NCI-H82 (cell line): ENCODE measurements at regions not wholly inside any gene's neighbourhood (a gene's known extent, or its start where the extent isn't known, plus 50 kb on each side); places are given as distances from the start of the nearest gene placed in this dataset.

Experiments used
- DNase-seq: peaks from one replicate; lab custom pipeline; 2025; lab: John Stamatoyannopoulos, UW

GRCh38 chr6:169339731-169340309 is 86.2 kb upstream of the THBS2 start:
- DNase-seq, result no peak

GRCh38 chr6:169339025-169339424 is 85.4 kb upstream of the THBS2 start:
- DNase-seq, result no peak

- no peak for DNase-seq
Measured at GRCh38 chr6:169337886-169338445, 84.3 kb upstream of the THBS2 start.

DNA sequence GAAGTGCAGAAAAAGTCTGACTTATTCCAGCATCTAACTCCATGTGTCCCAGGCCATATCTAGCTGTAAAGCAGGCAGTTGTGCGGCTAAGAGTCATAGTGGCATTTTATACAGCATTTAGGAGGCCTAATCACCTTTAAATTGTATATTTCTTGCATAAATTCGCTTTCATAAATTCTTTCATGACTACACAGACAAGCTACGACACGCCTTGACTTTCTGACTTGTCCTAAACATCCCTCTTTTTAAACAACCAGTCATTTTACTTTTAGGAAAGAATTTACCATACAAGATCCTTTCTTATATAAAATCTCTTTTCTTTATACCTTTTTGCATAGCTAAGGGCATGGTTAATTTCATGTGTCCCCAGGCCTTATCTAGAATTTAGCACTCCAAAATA is 81.7 kb upstream of the THBS2 start:
- no peak for DNase-seq

DNA sequence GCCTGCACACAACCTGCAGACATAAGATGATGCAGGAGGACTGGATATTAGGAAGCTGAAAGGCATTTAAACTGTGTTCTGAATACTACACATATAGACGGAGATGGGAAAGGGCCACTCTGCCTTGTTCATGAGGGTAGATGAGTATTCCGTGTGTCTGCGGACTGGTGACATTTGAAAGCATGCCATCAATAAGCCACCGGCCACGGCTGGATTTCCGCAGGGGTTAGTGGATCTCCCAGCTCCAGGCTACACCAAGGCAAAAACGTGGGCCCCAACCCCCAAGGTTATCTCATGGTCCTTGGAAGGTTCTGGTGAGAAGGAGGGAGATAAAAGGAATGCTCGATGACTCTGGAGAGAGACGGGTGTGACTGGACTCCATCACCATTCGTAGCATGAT is 78.6 kb upstream of the THBS2 start:
- no peak for DNase-seq

DNA sequence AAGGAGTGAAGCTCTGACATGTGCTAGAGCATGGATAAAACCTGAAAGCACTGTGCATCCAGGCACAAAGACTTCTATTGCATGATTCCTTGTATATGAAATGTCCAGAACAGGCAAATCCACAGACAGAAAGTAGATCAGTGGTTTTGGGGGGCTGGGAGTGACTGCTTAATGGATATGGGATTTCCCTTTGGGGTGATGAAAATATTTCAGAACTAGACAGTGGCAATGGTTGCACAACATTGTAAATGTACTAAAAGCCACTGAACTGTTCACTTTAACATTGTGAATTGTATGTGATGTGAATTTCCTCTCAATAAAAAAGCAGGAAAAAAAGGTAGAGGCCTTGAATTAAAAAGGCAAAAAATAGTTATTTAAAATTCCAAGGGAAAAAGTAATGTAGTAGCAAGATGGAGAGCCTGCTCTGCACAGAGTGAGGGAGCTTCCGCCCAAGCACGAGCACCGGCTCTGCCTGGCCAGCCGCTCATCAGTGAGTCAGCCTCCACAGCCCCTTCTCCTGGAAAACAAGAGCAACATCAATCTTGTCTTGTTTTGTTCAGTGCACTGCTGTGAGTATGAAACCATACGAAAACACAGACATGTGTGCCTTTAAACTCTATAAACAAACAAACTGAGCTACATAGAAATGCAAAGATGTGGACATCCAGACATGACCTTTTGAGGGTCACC is 74.6 kb upstream of the THBS2 start:
- no peak for DNase-seq

- no peak for DNase-seq
Measured at GRCh38 chr6:169326067-169326799, 72.6 kb upstream of the THBS2 start.

GRCh38 chr6:169324656-169325459 is 71.2 kb upstream of the THBS2 start:
- no peak for DNase-seq

- DNase-seq, result no peak
Measured at GRCh38 chr6:169324086-169324485, 70.4 kb upstream of the THBS2 start.

DNA sequence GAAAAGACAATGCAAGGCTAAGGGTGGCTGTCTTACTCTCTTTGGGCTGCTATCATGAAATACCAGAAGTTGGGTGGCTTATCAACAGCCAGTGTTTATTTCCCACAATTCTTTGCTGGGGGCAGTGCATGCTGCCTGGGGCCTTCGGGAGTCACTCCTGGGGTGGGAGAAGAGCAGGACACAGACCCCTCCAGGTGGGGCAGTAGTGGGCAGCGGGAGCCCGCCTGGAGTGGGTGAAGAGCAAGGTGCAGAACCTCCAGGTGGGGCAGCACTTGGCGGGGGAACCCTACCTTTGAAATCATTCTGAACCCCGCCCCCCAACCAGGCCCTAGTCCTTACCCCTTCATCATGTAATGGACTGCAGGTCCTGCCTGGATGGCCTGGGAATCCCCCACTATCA is 69.6 kb upstream of the THBS2 start:
- DNase-seq, result no peak

GRCh38 chr6:169321546-169321945 is 67.9 kb upstream of the THBS2 start:
- no peak for DNase-seq

GRCh38 chr6:169320013-169320412 is 66.4 kb upstream of the THBS2 start:
- DNase-seq, result no peak

DNA sequence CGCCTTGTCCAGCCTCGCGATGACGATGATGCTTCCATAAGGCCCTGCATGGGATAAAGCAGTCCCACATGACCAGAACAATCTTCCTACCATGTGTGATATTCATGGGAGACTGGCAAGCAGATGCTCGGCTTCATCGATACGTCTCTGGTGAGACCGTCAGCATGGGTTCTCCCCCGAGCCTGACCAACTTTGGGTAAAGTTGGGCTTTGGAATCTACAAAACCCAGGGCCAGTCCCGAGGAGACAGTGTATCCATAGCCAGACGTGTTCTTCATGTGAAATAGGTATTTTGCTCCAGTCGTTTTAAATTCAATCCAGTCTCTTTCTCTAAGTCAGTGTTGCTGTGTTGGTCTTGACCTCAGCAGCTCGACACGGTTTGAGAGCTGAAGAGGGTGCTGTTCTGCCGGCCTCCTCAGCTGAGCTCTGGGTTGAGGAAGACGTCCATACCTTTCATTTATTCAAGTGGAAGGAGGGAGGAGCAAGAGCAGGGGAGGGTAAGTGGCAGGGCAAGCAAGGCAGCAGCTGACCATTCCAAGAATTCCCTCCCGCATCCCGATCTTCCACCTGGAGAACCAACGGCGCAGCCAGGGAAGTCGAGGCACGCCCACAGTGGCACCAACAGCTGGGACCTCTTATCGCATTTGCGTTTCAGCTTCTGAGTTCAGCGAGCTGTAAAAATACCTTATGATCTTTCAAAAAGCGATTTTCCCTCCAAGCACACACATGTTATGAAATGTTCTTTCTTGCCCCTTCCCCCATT is 64.0 kb upstream of the THBS2 start:
- no peak for DNase-seq

GRCh38 chr6:169316651-169317050 is 63.0 kb upstream of the THBS2 start:
- DNase-seq, result no peak

GRCh38 chr6:169315830-169316614 is 62.4 kb upstream of the THBS2 start:
- no peak for DNase-seq

GRCh38 chr6:169313347-169314010 is 59.8 kb upstream of the THBS2 start:
- DNase-seq, result no peak

DNA sequence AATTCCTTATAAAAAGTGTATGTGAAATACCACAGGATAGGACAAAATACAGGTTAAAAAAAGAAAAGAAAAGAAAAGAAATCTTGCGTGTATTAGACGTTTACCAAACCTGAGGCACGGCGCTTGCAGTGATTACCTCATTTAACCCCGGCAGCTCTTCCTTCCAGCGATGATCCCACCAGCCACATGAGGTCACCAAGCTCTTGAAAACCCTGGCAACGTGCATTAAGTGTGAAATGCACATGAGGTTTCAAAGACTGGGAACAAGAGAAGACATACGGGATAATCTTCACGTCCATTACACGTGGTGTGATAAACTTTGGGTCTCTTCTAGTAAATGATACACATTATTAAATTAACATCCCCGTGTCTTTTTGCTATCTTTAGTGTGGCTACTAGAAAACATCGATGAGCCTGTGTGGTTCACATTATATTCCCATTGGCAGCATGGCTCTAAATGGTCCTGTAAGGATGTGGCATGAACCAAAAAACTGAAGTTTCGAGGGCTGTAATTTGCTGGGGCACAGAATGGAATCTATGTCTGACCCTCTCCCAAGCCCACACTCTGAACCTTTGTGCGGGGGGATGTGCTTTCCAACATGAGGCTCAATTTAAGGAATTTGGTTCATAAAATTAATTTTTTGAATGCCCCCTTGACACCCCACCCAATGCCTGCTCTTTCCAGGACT is 59.2 kb upstream of the THBS2 start:
- DNase-seq, result no peak

DNA sequence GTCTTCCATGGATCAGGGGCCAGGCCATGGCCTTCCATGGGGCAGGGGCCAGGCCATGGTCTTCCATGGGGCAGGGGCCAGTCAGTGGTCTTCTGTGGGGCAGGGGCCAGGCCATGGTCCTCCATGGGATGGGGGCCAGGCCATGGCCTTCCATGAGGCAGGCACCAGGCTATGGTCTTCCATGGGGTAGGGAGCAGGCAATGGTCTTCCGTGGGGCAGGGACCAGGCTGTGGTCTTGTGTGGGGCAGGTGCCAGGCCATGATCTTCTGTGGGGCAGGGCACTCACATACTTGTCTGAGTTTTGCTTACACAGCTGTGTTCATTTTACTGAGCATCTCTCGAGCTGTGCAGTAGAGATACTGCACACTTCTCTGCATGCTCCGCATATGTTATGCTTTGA is 57.3 kb upstream of the THBS2 start:
- no peak for DNase-seq
